GM12892 (cell line): ENCODE measurements at regions not wholly inside any gene's neighbourhood (a gene's known extent, or its start where the extent isn't known, plus 50 kb on each side); places are given as distances from the start of the nearest gene placed in this dataset.

Source experiments
- POLR2A ChIP-seq: IDR thresholded peaks from 2 replicates; pipeline ENCODE4 v1.6.1; 2011; ENCODE audit warnings: low read depth, low read length, control low read depth
- POLR2AphosphoS5 ChIP-seq: IDR thresholded peaks from 2 replicates; pipeline ENCODE4 v1.6.1; 2011; ENCODE audit warnings: low read depth, low read length, control low read depth
- TAF1 ChIP-seq: IDR thresholded peaks from 2 replicates; pipeline ENCODE4 v1.6.1; 2011; ENCODE audit warnings: low read depth, mild to moderate bottlenecking, control low read depth, low read length, borderline replicate concordance

DNA sequence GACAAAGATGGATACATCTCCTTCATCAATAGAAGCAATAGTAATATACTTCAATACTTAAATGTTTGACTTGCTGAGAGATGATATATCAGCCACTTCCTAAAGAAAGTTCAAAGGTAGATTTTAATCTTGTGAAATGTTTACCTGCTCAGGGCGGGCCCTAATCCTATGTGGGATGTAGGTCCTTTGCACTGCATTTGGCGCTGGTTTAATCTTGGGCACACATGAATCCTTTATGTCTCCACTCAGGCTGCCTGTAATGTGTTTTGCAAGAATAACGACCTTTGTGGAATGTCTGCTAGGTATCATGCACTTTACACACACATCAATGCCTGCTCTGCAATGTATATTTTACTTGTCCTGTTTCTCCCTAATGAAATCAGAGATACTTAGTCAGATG is 368.7 kb downstream of the GBA3 start:
- TF ChIP-seq POLR2AphosphoS5 (no peak), POLR2A (no peak), TAF1 (no peak)
